ENCODE measurements at regions not wholly inside any gene's neighbourhood (a gene's known extent, or its start where the extent isn't known, plus 50 kb on each side); places are given as distances from the start of the nearest gene placed in this dataset.

GRCh38 chr6:25056130-25056529, 120.4 kb upstream of the RIPOR2 start (continued):
- no peak for TF ChIP-seq ZBTB33 (IDR thresholded peaks at IDR 0.05)
- TF ChIP-seq MEF2A (IDR thresholded peaks at IDR 0.05; ENCODE audit: insufficient read depth, low read depth, low read length) = no peak
- TF ChIP-seq EP300 (IDR thresholded peaks at IDR 0.05; ENCODE audit: borderline replicate concordance in 1 of 2, control insufficient read depth in 1 of 2, low read depth in 2 of 2, low read length in 2 of 2) = no peak
- no peak for TF ChIP-seq MXI1 (IDR thresholded peaks at IDR 0.05; ENCODE audit: low read depth, low read length)
- no peak for TF ChIP-seq REST (IDR thresholded peaks at IDR 0.05; ENCODE audit: low read depth, low read length)
- no peak for TF ChIP-seq KDM1A (IDR thresholded peaks at IDR 0.05; ENCODE audit: borderline replicate concordance)
- no peak for TF ChIP-seq EGR1 (IDR thresholded peaks at IDR 0.05; ENCODE audit: borderline replicate concordance in 1 of 2, low read depth in 2 of 2, low read length in 2 of 2)
- no peak for TF ChIP-seq NR2C2 (IDR thresholded peaks at IDR 0.05; ENCODE audit: borderline replicate concordance, control insufficient read depth, insufficient read length, low read depth)
- TF ChIP-seq TCF12 (IDR thresholded peaks at IDR 0.05; ENCODE audit: low read depth, low read length) = no peak
- TF ChIP-seq RBBP5 (conservative IDR thresholded peaks at IDR 0.05) = no peak
- no peak for TF ChIP-seq POLR2A (IDR thresholded peaks at IDR 0.05; ENCODE audit: low read depth, low read length)
- TF ChIP-seq RUNX3 (IDR thresholded peaks at IDR 0.05; ENCODE audit: low read length) = peak; percentile 88
- TF ChIP-seq NKRF (conservative IDR thresholded peaks at IDR 0.05) = no peak
- no peak for TF ChIP-seq KLF5 (IDR thresholded peaks at IDR 0.05; ENCODE audit: partially characterized antibody)
- no peak for TF ChIP-seq ZNF384 (IDR thresholded peaks at IDR 0.05; ENCODE audit: borderline replicate concordance, low read depth, low read length)
- no peak for TF ChIP-seq EZH2 (IDR thresholded peaks at IDR 0.05; ENCODE audit: borderline replicate concordance, control insufficient read depth, low read depth, low read length)
- TF ChIP-seq PRDM15 (CRISPR knock-in tag; IDR thresholded peaks at IDR 0.05) = no peak
- no peak for TF ChIP-seq CREB1 (IDR thresholded peaks at IDR 0.05; ENCODE audit: low read depth)
- no peak for TF ChIP-seq SUZ12 (IDR thresholded peaks at IDR 0.05; ENCODE audit: unreplicated experiment)

All from GM12878 (cell line).